ENCODE measurements at regions not wholly inside any gene's neighbourhood (a gene's known extent, or its start where the extent isn't known, plus 50 kb on each side); places are given as distances from the start of the nearest gene placed in this dataset.

DNA sequence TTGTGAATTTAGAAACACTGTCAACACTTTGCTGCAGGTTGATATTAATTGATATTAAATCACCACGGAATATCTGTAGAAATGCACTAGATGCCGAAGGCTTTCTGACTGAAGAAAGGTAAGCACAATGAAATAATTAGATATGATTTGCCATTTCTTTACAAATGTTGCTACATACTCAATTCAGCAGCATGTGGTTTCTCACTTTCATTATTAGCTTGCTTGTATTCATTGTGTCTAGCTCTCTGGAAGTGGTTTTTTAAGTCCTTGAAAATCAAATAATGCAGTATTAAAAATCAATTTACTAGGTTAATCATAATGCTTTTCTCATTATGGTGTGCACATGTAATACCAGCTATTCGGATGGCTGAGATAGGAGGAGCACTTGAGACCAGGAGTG is 231.3 kb upstream of the MARCKS start:
- TF ChIP-seq, protein P1, sequence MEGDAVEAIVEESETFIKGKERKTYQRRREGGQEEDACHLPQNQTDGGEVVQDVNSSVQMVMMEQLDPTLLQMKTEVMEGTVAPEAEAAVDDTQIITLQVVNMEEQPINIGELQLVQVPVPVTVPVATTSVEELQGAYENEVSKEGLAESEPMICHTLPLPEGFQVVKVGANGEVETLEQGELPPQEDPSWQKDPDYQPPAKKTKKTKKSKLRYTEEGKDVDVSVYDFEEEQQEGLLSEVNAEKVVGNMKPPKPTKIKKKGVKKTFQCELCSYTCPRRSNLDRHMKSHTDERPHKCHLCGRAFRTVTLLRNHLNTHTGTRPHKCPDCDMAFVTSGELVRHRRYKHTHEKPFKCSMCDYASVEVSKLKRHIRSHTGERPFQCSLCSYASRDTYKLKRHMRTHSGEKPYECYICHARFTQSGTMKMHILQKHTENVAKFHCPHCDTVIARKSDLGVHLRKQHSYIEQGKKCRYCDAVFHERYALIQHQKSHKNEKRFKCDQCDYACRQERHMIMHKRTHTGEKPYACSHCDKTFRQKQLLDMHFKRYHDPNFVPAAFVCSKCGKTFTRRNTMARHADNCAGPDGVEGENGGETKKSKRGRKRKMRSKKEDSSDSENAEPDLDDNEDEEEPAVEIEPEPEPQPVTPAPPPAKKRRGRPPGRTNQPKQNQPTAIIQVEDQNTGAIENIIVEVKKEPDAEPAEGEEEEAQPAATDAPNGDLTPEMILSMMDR (conservative IDR thresholded peaks at IDR 0.05), result no peak
- no peak overlapping the region for H3K27ac ChIP-seq

DNA sequence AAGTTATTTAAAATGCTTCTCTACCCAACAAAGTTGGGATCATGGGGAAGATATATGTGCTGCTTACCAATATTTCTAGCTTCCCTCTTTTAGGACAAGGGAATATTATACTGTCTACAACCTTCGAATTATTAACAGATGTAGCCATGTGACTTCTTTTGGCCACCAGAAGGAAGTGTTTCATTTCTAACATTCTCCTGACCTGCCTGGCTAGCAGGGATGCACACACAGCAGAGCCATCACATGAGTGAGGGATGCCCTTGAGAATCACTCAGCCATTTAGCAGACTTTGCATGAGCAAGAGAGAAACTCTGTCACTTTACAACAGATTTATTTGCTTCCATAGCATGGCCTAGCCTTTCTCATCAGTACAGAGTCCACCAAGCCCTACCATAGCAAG is 230.7 kb upstream of the MARCKS start:
- H3K27ac ChIP-seq, result no peak overlapping the region
- TF ChIP-seq, protein P1 (conservative IDR thresholded peaks at IDR 0.05), result no peak

DNA sequence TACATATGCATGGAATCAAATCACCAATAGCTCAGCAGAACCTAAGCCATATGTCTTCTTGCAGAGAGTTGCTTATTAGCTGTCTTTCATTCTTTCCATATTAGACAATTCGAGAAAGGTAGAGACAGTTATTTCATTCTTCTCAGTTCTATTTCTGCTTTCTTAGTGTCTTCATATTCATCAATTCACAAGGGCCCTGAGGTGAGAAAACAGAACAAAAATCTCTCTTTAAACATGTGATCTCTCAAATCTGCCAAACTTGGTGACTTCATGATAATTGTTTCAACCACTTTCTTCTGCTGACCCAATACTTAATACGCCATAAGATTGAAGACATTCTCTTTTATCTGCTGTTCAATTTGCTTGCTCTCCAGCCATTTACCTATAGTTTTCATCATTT is 229.7 kb upstream of the MARCKS start:
- no peak overlapping the region for H3K27ac ChIP-seq
- TF ChIP-seq, protein P1 (conservative IDR thresholded peaks at IDR 0.05), result no peak

DNA sequence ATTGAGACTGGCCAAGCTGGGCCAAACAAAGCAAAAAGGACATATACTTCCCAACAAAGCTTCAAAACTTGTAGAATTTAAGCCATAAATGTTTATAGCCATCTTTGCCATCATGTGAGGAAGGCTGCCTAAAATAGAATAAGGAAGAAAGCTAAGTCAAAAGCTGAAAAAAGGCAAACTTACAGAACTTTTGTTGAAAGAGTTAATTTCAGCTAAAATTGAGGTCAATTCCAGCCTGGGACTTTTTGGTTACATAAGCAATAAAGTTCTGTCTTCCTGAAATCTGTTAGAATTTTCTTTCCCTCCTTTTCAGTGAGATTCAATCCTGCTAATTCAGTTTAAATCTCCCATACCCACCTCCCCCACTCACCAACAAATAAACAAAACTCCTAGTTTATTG is 227.9 kb upstream of the MARCKS start:
- H3K27ac ChIP-seq, result no peak overlapping the region
- TF ChIP-seq, protein P1 (conservative IDR thresholded peaks at IDR 0.05), result no peak

DNA sequence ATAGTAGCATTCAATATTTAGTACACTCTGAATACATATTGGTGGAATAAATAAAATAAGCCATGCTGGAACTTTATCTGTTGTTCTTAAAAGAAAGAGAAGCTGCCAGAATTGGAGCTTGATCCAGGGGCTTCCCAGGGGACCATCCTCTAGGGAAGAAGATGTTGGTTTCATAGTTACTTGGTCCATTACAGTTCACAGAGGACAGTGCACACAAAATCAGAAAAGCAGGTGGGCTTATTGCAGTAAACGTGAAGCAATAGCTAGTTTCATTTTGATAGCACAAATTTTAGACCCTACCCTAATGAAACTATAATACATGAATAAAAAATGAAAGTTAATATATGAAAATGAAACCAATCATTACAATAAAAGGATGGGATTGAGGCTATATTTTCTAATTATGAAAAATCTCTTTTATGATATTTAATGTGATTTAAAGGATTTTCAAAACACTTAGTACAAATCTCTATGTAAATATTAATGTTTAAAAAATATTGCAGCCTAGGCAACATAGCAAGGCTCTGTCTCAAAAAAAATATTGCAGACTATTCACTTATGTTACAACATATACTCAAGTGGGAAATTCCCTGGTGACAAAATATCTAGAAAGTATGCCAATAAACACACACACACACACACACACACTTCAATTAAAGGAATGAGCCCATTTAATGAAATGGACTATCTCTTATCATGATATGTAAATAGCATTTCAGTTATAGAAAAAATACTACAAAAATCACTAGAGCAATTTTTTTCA is 227.0 kb upstream of the MARCKS start:
- TF ChIP-seq, protein P1 (conservative IDR thresholded peaks at IDR 0.05), result no peak
- H3K27ac ChIP-seq, result no peak overlapping the region

DNA sequence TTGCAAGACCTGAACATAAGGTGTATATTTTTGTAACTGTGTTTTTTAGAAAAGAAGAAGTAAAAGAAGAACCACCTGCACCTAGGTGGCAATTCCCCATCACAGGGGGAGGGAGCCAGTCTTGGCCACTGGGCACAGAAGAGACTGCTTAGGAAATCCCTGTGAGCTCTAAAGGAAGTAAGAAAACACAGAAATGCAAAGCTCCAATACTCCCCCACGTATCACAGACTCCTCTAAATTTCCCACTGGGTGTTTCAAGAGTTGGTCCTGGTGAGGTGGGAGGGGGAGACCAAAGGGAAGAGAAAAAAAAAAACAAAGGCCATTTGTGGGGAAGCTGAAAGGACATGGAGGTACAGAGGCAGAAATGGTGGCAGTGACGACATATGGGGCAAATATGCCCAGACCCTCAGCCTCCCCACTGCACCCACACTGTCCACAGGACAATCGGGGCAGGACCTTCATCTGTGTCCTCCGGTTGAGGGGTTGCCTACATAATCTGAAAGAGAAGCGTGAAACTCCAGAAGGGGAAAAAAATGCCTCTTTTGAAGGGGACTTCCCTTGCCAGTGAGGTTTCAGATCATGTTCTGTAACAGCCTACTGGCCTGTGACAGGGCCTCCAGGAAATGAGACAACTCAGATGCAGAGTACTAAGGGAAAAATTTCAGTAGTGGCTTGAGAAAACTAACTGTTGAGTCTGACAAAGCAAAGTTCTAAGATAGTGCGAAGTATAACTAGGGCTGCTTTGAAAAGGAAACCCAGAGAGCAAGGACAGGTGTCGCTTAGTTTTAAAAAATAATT is 226.2 kb upstream of the MARCKS start:
- TF ChIP-seq, protein P1 (conservative IDR thresholded peaks at IDR 0.05), result no peak
- no peak overlapping the region for H3K27ac ChIP-seq

DNA sequence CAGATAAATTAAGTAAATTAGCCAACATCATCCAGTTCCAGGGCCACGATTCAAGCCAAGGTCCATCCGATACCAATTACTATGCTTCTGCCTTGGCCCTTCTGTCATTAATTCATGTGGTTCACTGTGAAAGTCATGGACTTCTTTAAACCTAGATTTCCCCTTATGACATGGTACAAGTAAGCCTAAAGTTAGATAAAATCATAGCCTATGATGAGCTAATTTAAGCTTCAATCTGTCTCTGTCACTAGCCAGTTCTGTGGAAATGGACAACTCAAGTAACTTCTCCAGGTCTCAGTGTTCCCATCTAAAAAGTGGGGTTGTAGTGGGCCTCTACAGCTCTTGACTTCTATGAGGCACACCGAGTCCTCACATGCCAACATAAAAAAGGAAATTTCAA is 225.5 kb upstream of the MARCKS start:
- no peak overlapping the region for H3K27ac ChIP-seq

More for the DNA sequence above, 225.5 kb upstream of the MARCKS start:
- TF ChIP-seq, protein P1 (conservative IDR thresholded peaks at IDR 0.05), result no peak
